ENCODE measurements at regions not wholly inside any gene's neighbourhood (a gene's known extent, or its start where the extent isn't known, plus 50 kb on each side); places are given as distances from the start of the nearest gene placed in this dataset.

DNA sequence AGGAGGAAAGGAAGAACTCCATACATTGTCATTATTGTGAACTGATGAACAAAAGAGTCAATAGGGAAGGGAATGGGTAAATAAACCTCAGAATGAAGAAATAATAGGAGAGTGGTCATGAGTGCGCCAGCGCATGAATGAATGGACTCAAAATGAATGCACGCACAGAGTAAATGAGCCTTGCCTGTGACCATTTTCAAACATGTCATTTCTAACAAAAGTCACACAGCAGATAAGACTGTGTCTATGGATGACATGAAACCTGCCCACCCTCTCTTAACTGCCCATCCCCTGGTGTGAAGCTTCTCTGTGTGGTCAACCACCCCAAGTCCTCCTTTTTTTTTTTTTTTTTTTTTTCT, 121.1 kb upstream of the TEX51 start:
- TF ChIP-seq, protein P1, sequence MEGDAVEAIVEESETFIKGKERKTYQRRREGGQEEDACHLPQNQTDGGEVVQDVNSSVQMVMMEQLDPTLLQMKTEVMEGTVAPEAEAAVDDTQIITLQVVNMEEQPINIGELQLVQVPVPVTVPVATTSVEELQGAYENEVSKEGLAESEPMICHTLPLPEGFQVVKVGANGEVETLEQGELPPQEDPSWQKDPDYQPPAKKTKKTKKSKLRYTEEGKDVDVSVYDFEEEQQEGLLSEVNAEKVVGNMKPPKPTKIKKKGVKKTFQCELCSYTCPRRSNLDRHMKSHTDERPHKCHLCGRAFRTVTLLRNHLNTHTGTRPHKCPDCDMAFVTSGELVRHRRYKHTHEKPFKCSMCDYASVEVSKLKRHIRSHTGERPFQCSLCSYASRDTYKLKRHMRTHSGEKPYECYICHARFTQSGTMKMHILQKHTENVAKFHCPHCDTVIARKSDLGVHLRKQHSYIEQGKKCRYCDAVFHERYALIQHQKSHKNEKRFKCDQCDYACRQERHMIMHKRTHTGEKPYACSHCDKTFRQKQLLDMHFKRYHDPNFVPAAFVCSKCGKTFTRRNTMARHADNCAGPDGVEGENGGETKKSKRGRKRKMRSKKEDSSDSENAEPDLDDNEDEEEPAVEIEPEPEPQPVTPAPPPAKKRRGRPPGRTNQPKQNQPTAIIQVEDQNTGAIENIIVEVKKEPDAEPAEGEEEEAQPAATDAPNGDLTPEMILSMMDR (IDR thresholded peaks at IDR 0.05) = no peak
- TF ChIP-seq POLR2A (IDR thresholded peaks at IDR 0.05) = no peak

All from right lobe of liver (tissue), 4 donors.